ENCODE measurements at regions not wholly inside any gene's neighbourhood (a gene's known extent, or its start where the extent isn't known, plus 50 kb on each side); places are given as distances from the start of the nearest gene placed in this dataset.
"Not testable (repeated sequence)": the region's sequence is repeated elsewhere in the genome, so short reads cannot be mapped to it uniquely, and the experiment has no call there.

- no peaks in the 10 kb centered on the region for H3K4me1 ChIP-seq (ENCODE audit: control insufficient read depth, insufficient read depth, low read length, poor library complexity, severe bottlenecking)
- H3K27me3 Mint-ChIP-seq: peaks cover 12% of the 10 kb centered on the region
- no peaks in the 10 kb centered on the region for H3K9me3 ChIP-seq (ENCODE audit: control insufficient read depth in 2 of 2, low read length in 2 of 2)
- H3K36me3 ChIP-seq (ENCODE audit: control insufficient read depth, insufficient read depth, low read length): no peaks in the 10 kb centered on the region
- H3K36me3 Mint-ChIP-seq: no peaks in the 10 kb centered on the region
- no peaks in the 10 kb centered on the region for H3K27me3 ChIP-seq (ENCODE audit: control insufficient read depth, insufficient read depth, low read length)
- no peak overlapping the region for H3K27ac Mint-ChIP-seq
- peaks cover 0 to 9% (median under 1%) of the 10 kb centered on the region in 7 donors for H3K9me3 Mint-ChIP-seq
- no peak for DNase-seq
- no peak overlapping the region for H3K4me3 ChIP-seq (ENCODE audit: low read depth, low read length)
- no peak overlapping the region for H3K4me3 Mint-ChIP-seq
- no peak overlapping the region for H3K27ac ChIP-seq (ENCODE audit: insufficient read depth, low read length, poor library complexity, severe bottlenecking)
- no peak for ATAC-seq (ENCODE audit: low read depth in 2 of 2)
- peaks cover 0 to 2% (median 0%) of the 10 kb centered on the region in 4 donors for H3K4me1 Mint-ChIP-seq
Measured at GRCh38 chr1:94754095-94754494, 66.1 kb upstream of the SLC44A3 start.

- Mint-ChIP-seq H3K4me1 (peaks cover 0 to 2% (median 0%) of the 10 kb centered on the region in 4 donors), H3K27me3 (peaks cover 12% of the 10 kb centered on the region), H3K27ac (no peak overlapping the region), H3K9me3 (peaks cover 0 to 9% (median 2%) of the 10 kb centered on the region in 7 donors), H3K36me3 (no peaks in the 10 kb centered on the region), H3K4me3 (no peak overlapping the region)
- DNase-seq (no peak), ATAC-seq (ENCODE audit: low read depth in 2 of 2) (no peak)
- Histone ChIP-seq H3K9me3 (ENCODE audit: control insufficient read depth in 2 of 2, low read length in 2 of 2) (no peaks in the 10 kb centered on the region), H3K36me3 (ENCODE audit: control insufficient read depth, insufficient read depth, low read length) (no peaks in the 10 kb centered on the region), H3K27ac (ENCODE audit: insufficient read depth, low read length, poor library complexity, severe bottlenecking) (no peak overlapping the region), H3K4me1 (ENCODE audit: control insufficient read depth, insufficient read depth, low read length, poor library complexity, severe bottlenecking) (no peaks in the 10 kb centered on the region), H3K27me3 (ENCODE audit: control insufficient read depth, insufficient read depth, low read length) (no peaks in the 10 kb centered on the region), H3K4me3 (ENCODE audit: low read depth, low read length) (no peak overlapping the region)
Measured at GRCh38 chr1:94753171-94753972, 66.8 kb upstream of the SLC44A3 start.

- not testable (repeated sequence) for H3K27ac ChIP-seq (ENCODE audit: insufficient read depth, low read length, poor library complexity, severe bottlenecking); H3K27me3 ChIP-seq (ENCODE audit: control insufficient read depth, insufficient read depth, low read length); H3K4me3 ChIP-seq (ENCODE audit: low read depth, low read length); H3K4me1 ChIP-seq (ENCODE audit: control insufficient read depth, insufficient read depth, low read length, poor library complexity, severe bottlenecking); ATAC-seq (ENCODE audit: low read depth in 2 of 2); H3K9me3 Mint-ChIP-seq; H3K36me3 ChIP-seq (ENCODE audit: control insufficient read depth, insufficient read depth, low read length); H3K4me1 Mint-ChIP-seq; DNase-seq; H3K27ac Mint-ChIP-seq; H3K9me3 ChIP-seq (ENCODE audit: control insufficient read depth in 2 of 2, low read length in 2 of 2); H3K36me3 Mint-ChIP-seq; H3K4me3 Mint-ChIP-seq
- H3K27me3 Mint-ChIP-seq: peaks cover 12% of the 10 kb centered on the region
Measured at GRCh38 chr1:94751483-94751882, 68.7 kb upstream of the SLC44A3 start.

DNA sequence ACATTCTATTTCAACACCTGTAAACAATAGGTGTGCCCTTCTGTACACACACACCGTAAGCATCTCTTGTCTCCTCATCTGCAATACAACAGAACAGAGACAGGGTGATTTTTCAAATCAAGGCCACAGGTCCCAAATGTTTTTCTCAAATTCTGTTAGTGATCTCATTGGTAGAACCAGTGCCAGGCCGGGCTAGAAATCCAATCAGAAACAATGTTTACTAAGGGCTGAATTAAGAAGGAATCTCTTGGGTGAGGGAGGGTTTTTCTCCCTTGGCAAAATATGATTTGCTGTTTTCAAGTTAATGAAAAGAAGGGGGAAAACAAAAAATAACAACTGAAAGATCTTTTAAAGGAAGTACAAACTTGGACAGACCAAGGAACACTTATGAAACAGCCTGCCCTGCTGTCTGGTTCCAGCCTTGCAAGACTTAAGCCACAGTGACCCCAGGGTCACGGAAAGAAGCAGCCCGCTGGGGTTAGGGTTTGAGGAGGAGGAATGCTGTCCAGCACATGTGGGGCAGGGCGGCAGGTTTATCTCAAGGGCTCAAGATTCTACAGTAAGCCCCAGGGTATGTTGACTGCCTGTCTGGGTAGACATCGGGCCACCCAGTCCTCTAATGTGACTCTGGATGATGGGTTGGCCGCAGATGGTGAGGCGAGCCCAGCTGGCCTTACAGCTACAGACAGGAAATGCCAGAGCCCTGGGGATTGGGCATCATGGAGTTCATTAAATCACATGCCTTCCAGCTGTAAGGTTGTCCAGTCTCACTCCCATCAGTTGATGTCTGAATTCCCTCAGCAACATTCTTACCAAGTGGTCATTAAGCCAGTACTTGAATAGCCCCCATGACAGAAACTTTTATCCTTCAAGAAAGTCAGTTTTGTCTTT is 73.3 kb upstream of the SLC44A3 start:
- H3K9me3 ChIP-seq (ENCODE audit: control insufficient read depth in 2 of 2, low read length in 2 of 2): no peaks in the 10 kb centered on the region
- no peak for ATAC-seq (ENCODE audit: low read depth in 2 of 2)
- H3K27me3 ChIP-seq (ENCODE audit: control insufficient read depth, insufficient read depth, low read length): no peaks in the 10 kb centered on the region
- Mint-ChIP-seq H3K27me3 (no peaks in the 10 kb centered on the region), H3K4me1 (no peaks in the 10 kb centered on the region), H3K4me3 (no peak overlapping the region), H3K36me3 (no peaks in the 10 kb centered on the region), H3K9me3 (peaks cover 0 to 10% (median 3%) of the 10 kb centered on the region in 7 donors), H3K27ac (no peak overlapping the region)
- DNase-seq: no peak
- no peaks in the 10 kb centered on the region for H3K36me3 ChIP-seq (ENCODE audit: control insufficient read depth, insufficient read depth, low read length)
- H3K4me3 ChIP-seq (ENCODE audit: low read depth, low read length): no peak overlapping the region
- no peak overlapping the region for H3K27ac ChIP-seq (ENCODE audit: insufficient read depth, low read length, poor library complexity, severe bottlenecking)
- no peaks in the 10 kb centered on the region for H3K4me1 ChIP-seq (ENCODE audit: control insufficient read depth, insufficient read depth, low read length, poor library complexity, severe bottlenecking)

DNA sequence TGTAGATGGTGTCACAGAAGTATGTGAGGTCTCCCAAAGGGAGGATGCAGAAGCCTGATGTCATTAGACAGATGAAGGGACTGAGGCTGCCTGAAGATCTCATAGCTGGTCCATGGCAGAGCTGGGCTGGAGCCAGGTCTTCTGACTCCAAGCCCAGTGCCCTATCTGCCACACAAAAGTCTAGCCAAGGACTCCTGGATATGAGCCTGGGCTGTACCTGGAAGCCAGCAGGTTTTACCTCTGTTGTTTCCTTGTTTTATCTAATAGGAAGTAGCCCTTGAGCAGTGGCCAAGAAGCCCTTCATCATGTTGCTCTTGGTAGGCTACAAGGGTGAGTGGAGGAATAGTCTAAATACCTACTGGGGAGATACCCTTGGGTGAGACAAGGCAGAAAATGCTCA is 74.4 kb upstream of the SLC44A3 start:
- Mint-ChIP-seq H3K27me3 (no peaks in the 10 kb centered on the region), H3K27ac (no peak overlapping the region), H3K36me3 (no peaks in the 10 kb centered on the region), H3K4me1 (no peaks in the 10 kb centered on the region), H3K4me3 (no peak overlapping the region), H3K9me3 (peaks cover 0 to 7% (median 3%) of the 10 kb centered on the region in 7 donors)
- DNase-seq: no peak
- no peak for ATAC-seq (ENCODE audit: low read depth in 2 of 2)
- Histone ChIP-seq H3K36me3 (ENCODE audit: control insufficient read depth, insufficient read depth, low read length) (no peaks in the 10 kb centered on the region), H3K9me3 (ENCODE audit: control insufficient read depth in 2 of 2, low read length in 2 of 2) (no peaks in the 10 kb centered on the region), H3K4me3 (ENCODE audit: low read depth, low read length) (no peak overlapping the region), H3K27me3 (ENCODE audit: control insufficient read depth, insufficient read depth, low read length) (no peaks in the 10 kb centered on the region), H3K4me1 (ENCODE audit: control insufficient read depth, insufficient read depth, low read length, poor library complexity, severe bottlenecking) (no peaks in the 10 kb centered on the region), H3K27ac (ENCODE audit: insufficient read depth, low read length, poor library complexity, severe bottlenecking) (no peak overlapping the region)

DNA sequence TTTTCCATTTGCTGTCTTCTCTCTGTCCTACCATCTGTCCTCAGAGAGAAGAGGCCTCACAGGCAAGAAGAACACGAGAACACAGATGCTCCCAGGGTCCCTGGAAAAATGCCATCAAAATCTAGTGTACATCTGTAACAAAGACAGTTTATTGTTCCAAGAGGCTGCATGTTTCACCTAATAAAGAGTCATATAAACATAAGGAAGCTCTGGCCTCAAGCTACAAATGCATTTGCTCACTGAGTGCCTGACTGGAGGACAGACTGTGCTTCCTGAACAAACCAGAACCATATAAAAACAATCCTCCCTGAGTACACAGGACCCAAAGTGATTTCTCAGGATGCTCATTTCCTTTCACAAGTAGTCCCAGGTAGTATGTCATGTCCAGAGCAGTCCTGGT is 76.3 kb upstream of the SLC44A3 start:
- H3K4me1 Mint-ChIP-seq: no peaks in the 10 kb centered on the region
- Histone ChIP-seq H3K36me3 (ENCODE audit: control insufficient read depth, insufficient read depth, low read length) (no peaks in the 10 kb centered on the region), H3K27ac (ENCODE audit: insufficient read depth, low read length, poor library complexity, severe bottlenecking) (no peak overlapping the region), H3K27me3 (ENCODE audit: control insufficient read depth, insufficient read depth, low read length) (no peaks in the 10 kb centered on the region), H3K9me3 (ENCODE audit: control insufficient read depth in 2 of 2, low read length in 2 of 2) (no peaks in the 10 kb centered on the region), H3K4me3 (ENCODE audit: low read depth, low read length) (no peak overlapping the region), H3K4me1 (ENCODE audit: control insufficient read depth, insufficient read depth, low read length, poor library complexity, severe bottlenecking) (no peaks in the 10 kb centered on the region)
- peaks cover 0 to 5% (median 2%) of the 10 kb centered on the region in 7 donors for H3K9me3 Mint-ChIP-seq
- no peak overlapping the region for H3K27ac Mint-ChIP-seq
- no peak overlapping the region for H3K4me3 Mint-ChIP-seq
- DNase-seq (no peak), ATAC-seq (ENCODE audit: low read depth in 2 of 2) (no peak)
- no peaks in the 10 kb centered on the region for H3K27me3 Mint-ChIP-seq
- no peaks in the 10 kb centered on the region for H3K36me3 Mint-ChIP-seq

- no peak overlapping the region for H3K27ac ChIP-seq (ENCODE audit: insufficient read depth, low read length, poor library complexity, severe bottlenecking)
- Mint-ChIP-seq H3K27ac (no peak overlapping the region), H3K27me3 (no peaks in the 10 kb centered on the region), H3K36me3 (no peaks in the 10 kb centered on the region), H3K9me3 (peaks cover 0 to 5% (median 0%) of the 10 kb centered on the region in 7 donors), H3K4me3 (no peak overlapping the region), H3K4me1 (no peaks in the 10 kb centered on the region)
- no peaks in the 10 kb centered on the region for H3K27me3 ChIP-seq (ENCODE audit: control insufficient read depth, insufficient read depth, low read length)
- H3K4me3 ChIP-seq (ENCODE audit: low read depth, low read length): no peak overlapping the region
- no peak for DNase-seq
- H3K4me1 ChIP-seq (ENCODE audit: control insufficient read depth, insufficient read depth, low read length, poor library complexity, severe bottlenecking): no peaks in the 10 kb centered on the region
- no peak for ATAC-seq (ENCODE audit: low read depth in 2 of 2)
- no peaks in the 10 kb centered on the region for H3K36me3 ChIP-seq (ENCODE audit: control insufficient read depth, insufficient read depth, low read length)
- H3K9me3 ChIP-seq (ENCODE audit: control insufficient read depth in 2 of 2, low read length in 2 of 2): no peaks in the 10 kb centered on the region
Measured at GRCh38 chr1:94741996-94742395, 78.2 kb upstream of the SLC44A3 start.

Data from CD4-positive, CD25-positive, alpha-beta regulatory T cell (primary cell).